Ishikawa (cell line): ENCODE measurements at regions not wholly inside any gene's neighbourhood (a gene's known extent, or its start where the extent isn't known, plus 50 kb on each side); places are given as distances from the start of the nearest gene placed in this dataset.

Experiments used
- CEBPB ChIP-seq: IDR thresholded peaks from 2 replicates; pipeline ENCODE4 v1.6.1; 2012
- CREB1 ChIP-seq: IDR thresholded peaks from 2 replicates; pipeline ENCODE4 v1.6.1; 2012; ENCODE audit warnings: low read depth
- EGR1 ChIP-seq: IDR thresholded peaks from 2 replicates; pipeline ENCODE4 v1.6.1; 2012
- EP300 ChIP-seq: IDR thresholded peaks from 2 replicates; pipeline ENCODE4 v1.6.1; 2012; ENCODE audit warnings: borderline replicate concordance
- FOXM1 ChIP-seq: IDR thresholded peaks from 2 replicates; pipeline ENCODE4 v1.6.1; 2012; ENCODE audit warnings: low read depth, borderline replicate concordance
- NFIC ChIP-seq: IDR thresholded peaks from 2 replicates; pipeline ENCODE4 v1.6.1; 2012
- RAD21 ChIP-seq: IDR thresholded peaks from 2 replicates; pipeline ENCODE4 v1.6.1; 2012; ENCODE audit warnings: low read depth
- TAF1 ChIP-seq: IDR thresholded peaks from 2 replicates; pipeline ENCODE4 v1.6.1; 2012; ENCODE audit warnings: low read depth, mild to moderate bottlenecking
- TCF12 ChIP-seq: IDR thresholded peaks from 2 replicates; pipeline ENCODE4 v1.6.1; 2012; ENCODE audit warnings: low read depth
- TEAD4 ChIP-seq: IDR thresholded peaks from 2 replicates; pipeline ENCODE4 v1.6.1; 2012
- USF1 ChIP-seq: IDR thresholded peaks from 2 replicates; pipeline ENCODE4 v1.6.1; 2012
- YY1 ChIP-seq: IDR thresholded peaks from 2 replicates; pipeline ENCODE4 v1.6.1; 2012; ENCODE audit warnings: low read depth
- ZBTB7A ChIP-seq: IDR thresholded peaks from 2 replicates; pipeline ENCODE4 v1.6.1; 2012; ENCODE audit warnings: low read depth
- TF ChIP-seq, protein P1 (sequence below): IDR thresholded peaks from 2 replicates; pipeline ENCODE4 v1.6.1; 2012
- TF ChIP-seq, protein P2 (sequence below): IDR thresholded peaks from 2 replicates; pipeline ENCODE4 v1.6.1; 2012; ENCODE audit warnings: low read depth, mild to moderate bottlenecking

GRCh38 chr11:130549393-130549999 lies 101.1 kb downstream of the ADAMTS15 start:
- TF ChIP-seq RAD21 (peak; percentile 47), TEAD4 (no peak), CREB1 (no peak), TCF12 (no peak), TAF1 (no peak), ZBTB7A (no peak), FOXM1 (no peak), CEBPB (peak; percentile 50), EP300 (no peak), YY1 (no peak), USF1 (no peak), NFIC (no peak), EGR1 (no peak)
- TF ChIP-seq, protein P1, sequence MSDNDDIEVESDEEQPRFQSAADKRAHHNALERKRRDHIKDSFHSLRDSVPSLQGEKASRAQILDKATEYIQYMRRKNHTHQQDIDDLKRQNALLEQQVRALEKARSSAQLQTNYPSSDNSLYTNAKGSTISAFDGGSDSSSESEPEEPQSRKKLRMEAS: no peak
- TF ChIP-seq, protein P2, sequence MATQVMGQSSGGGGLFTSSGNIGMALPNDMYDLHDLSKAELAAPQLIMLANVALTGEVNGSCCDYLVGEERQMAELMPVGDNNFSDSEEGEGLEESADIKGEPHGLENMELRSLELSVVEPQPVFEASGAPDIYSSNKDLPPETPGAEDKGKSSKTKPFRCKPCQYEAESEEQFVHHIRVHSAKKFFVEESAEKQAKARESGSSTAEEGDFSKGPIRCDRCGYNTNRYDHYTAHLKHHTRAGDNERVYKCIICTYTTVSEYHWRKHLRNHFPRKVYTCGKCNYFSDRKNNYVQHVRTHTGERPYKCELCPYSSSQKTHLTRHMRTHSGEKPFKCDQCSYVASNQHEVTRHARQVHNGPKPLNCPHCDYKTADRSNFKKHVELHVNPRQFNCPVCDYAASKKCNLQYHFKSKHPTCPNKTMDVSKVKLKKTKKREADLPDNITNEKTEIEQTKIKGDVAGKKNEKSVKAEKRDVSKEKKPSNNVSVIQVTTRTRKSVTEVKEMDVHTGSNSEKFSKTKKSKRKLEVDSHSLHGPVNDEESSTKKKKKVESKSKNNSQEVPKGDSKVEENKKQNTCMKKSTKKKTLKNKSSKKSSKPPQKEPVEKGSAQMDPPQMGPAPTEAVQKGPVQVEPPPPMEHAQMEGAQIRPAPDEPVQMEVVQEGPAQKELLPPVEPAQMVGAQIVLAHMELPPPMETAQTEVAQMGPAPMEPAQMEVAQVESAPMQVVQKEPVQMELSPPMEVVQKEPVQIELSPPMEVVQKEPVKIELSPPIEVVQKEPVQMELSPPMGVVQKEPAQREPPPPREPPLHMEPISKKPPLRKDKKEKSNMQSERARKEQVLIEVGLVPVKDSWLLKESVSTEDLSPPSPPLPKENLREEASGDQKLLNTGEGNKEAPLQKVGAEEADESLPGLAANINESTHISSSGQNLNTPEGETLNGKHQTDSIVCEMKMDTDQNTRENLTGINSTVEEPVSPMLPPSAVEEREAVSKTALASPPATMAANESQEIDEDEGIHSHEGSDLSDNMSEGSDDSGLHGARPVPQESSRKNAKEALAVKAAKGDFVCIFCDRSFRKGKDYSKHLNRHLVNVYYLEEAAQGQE: no peak

DNA sequence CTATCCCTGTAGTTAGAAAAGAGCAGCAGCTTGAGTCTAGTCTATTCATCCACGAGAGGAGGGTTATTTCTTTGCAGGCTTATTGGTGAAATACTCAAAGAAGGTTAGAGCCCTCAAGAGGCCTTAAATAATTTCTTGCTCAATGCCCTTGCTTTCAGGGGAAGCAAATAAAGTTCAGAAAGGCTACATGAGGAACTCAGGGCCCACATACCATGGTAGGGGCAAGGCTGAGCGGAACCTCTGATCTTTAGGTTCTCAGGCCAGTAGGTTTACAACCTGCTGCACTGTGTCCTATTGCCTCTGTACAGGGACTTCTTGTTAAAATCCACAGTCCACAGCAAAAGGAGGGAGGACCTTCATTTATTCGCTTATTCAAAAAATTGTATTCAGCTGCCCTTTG lies 101.7 kb downstream of the ADAMTS15 start:
- TF ChIP-seq, protein P1: no peak
- no peak for TF ChIP-seq TEAD4
- no peak for TF ChIP-seq CREB1
- TF ChIP-seq EP300: no peak
- TF ChIP-seq, protein P2: no peak
- TF ChIP-seq EGR1: no peak
- no peak for TF ChIP-seq ZBTB7A
- TF ChIP-seq TAF1: no peak
- no peak for TF ChIP-seq RAD21
- no peak for TF ChIP-seq NFIC
- TF ChIP-seq FOXM1: no peak
- TF ChIP-seq CEBPB: no peak
- no peak for TF ChIP-seq TCF12
- TF ChIP-seq USF1: no peak
- no peak for TF ChIP-seq YY1

DNA sequence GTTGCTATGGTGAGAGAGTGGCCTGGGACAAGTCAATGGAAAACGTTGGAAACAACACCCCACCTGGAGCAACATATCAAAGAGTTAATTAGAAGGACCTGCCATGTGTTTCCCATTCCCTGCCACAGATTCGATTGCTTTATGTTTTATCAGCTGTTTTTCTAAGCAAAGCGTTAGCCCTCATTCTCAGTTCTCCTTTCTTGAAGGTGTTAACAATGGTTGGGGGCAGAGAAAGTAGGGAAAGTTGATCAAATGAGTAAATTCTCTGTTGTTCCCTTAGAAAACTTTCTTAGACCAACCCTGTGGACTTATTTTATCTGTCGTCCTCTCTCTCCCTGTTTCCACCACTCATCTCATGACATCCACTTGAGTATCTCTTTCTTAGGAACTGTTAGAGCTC lies 102.5 kb downstream of the ADAMTS15 start:
- no peak for TF ChIP-seq CREB1
- no peak for TF ChIP-seq NFIC
- no peak for TF ChIP-seq TCF12
- TF ChIP-seq EP300: no peak
- TF ChIP-seq, protein P2: no peak
- TF ChIP-seq, protein P1: no peak
- no peak for TF ChIP-seq RAD21
- TF ChIP-seq USF1: no peak

- TF ChIP-seq TAF1: no peak
- TF ChIP-seq TCF12: no peak
- no peak for TF ChIP-seq CEBPB
- no peak for TF ChIP-seq YY1
- no peak for TF ChIP-seq RAD21
- TF ChIP-seq CREB1: no peak
- no peak for TF ChIP-seq EGR1
- no peak for TF ChIP-seq TEAD4
- TF ChIP-seq FOXM1: no peak
- TF ChIP-seq, protein P2: no peak
Measured at GRCh38 chr11:130551388-130551787, 102.9 kb downstream of the ADAMTS15 start.
